Keratinocyte (primary cell): ENCODE measurements at regions not wholly inside any gene's neighbourhood (a gene's known extent, or its start where the extent isn't known, plus 50 kb on each side); places are given as distances from the start of the nearest gene placed in this dataset.

ENCODE experiments used
- DNase-seq: peaks from one replicate; pipeline ENCODE4 v3.0.0-alpha.2; 2011; ENCODE audit warnings: low read depth, missing footprints, low spot score
- FAIRE-seq: peaks from 2 replicates; lab custom pipeline; 2011; peaks lifted over from hg19 to GRCh38; lab: Jason Lieb, UNC
- H2AFZ ChIP-seq: 2 replicates; pipeline ENCODE4 v1.6.0; 2012; ENCODE audit warnings: low read length, control low read depth, inconsistent platforms; ENCODE audit not compliant: control insufficient read depth
- H3K27ac ChIP-seq: 2 replicates; pipeline ENCODE4 v1.5.1; 2011; ENCODE audit warnings: low read length; ENCODE audit not compliant: control insufficient read depth, insufficient read depth
- H3K27me3 ChIP-seq: 3 replicates; pipeline ENCODE4 v1.6.0; 2011; ENCODE audit warnings: low read length; ENCODE audit not compliant: control insufficient read depth, insufficient read depth; ENCODE audit errors: extremely low read depth
- H3K36me3 ChIP-seq, 2 experiments: 2 replicates in 1 of 2; 3 replicates in 1 of 2; pipeline ENCODE4 v1.5.1; 2011; ENCODE audit warnings: low read length in 2 of 2, mild to moderate bottlenecking in 1 of 2; ENCODE audit not compliant: control insufficient read depth in 2 of 2, insufficient read depth in 2 of 2; ENCODE audit errors: extremely low read depth in 1 of 2
- H3K4me1 ChIP-seq: 3 replicates; pipeline ENCODE4 v1.5.1; 2011; ENCODE audit warnings: low read length; ENCODE audit not compliant: control insufficient read depth, insufficient read depth; ENCODE audit errors: extremely low read depth
- H3K4me2 ChIP-seq: 3 replicates; pipeline ENCODE4 v1.6.0; 2011; ENCODE audit warnings: low read depth, low read length; ENCODE audit not compliant: control insufficient read depth, insufficient read depth; ENCODE audit errors: extremely low read depth
- H3K4me3 ChIP-seq, 3 experiments: fragments of 200-600 bp in 1 of 3; sonication (generic) in 1 of 3; 2 replicates in 2 of 3; 3 replicates in 1 of 3; pipeline ENCODE4 v1.5.1; 2011 to 2016; ENCODE audit warnings: low read length in 3 of 3, mild to moderate bottlenecking in 3 of 3, control low read depth in 2 of 3, inconsistent platforms in 1 of 3, low read depth in 1 of 3, mixed read lengths in 1 of 3, mixed run types in 1 of 3, moderate library complexity in 1 of 3; ENCODE audit not compliant: control insufficient read depth in 2 of 3, insufficient read depth in 2 of 3; ENCODE audit errors: extremely low read depth in 1 of 3
- H3K79me2 ChIP-seq: 2 replicates; pipeline ENCODE4 v1.6.0; 2012; ENCODE audit warnings: low read length; ENCODE audit not compliant: control insufficient read depth, insufficient read depth
- H3K9ac ChIP-seq: 3 replicates; pipeline ENCODE4 v1.6.0; 2011; ENCODE audit warnings: low read length; ENCODE audit not compliant: control insufficient read depth, insufficient read depth; ENCODE audit errors: extremely low read depth
- H3K9me1 ChIP-seq: 3 replicates; pipeline ENCODE4 v1.6.0; 2011; ENCODE audit warnings: low read length; ENCODE audit not compliant: control insufficient read depth, insufficient read depth; ENCODE audit errors: extremely low read depth
- H3K9me3 ChIP-seq: 2 replicates; pipeline ENCODE4 v1.5.1; 2012; ENCODE audit warnings: low read depth, low read length; ENCODE audit not compliant: control insufficient read depth
- H4K20me1 ChIP-seq: 3 replicates; pipeline ENCODE4 v1.6.0; 2011; ENCODE audit warnings: low read length; ENCODE audit not compliant: control insufficient read depth, insufficient read depth; ENCODE audit errors: extremely low read depth
- EZH2 ChIP-seq: IDR thresholded peaks from one replicate; pipeline ENCODE4 v1.6.1; 2012; ENCODE audit warnings: inconsistent platforms, mild to moderate bottlenecking, low read length, moderate library complexity
- dilution Hi-C: fragments of 300-500 bp; cut with MboI; formaldehyde crosslinking; loops from one replicate; pipeline ENCODE4 v1.7.0; 2020; ENCODE audit warnings: low sequenced_read_pairs; ENCODE audit not compliant: extremely low pct_ligation_motif_present
- TF ChIP-seq, protein P1 (sequence below), 3 experiments: IDR thresholded peaks in 1 of 3; conservative IDR thresholded peaks in 1 of 3; optimal IDR thresholded peaks in 1 of 3; 2 replicates in 2 of 3; 3 replicates in 1 of 3; pipeline versions ENCODE3 to v1.5.1; 2011; ENCODE audit warnings: low read length in 3 of 3, mild to moderate bottlenecking in 3 of 3, moderate library complexity in 2 of 3, control low read depth in 1 of 3, inconsistent platforms in 1 of 3; ENCODE audit not compliant: insufficient read depth in 2 of 3; ENCODE audit errors: extremely low read depth in 1 of 3

DNA sequence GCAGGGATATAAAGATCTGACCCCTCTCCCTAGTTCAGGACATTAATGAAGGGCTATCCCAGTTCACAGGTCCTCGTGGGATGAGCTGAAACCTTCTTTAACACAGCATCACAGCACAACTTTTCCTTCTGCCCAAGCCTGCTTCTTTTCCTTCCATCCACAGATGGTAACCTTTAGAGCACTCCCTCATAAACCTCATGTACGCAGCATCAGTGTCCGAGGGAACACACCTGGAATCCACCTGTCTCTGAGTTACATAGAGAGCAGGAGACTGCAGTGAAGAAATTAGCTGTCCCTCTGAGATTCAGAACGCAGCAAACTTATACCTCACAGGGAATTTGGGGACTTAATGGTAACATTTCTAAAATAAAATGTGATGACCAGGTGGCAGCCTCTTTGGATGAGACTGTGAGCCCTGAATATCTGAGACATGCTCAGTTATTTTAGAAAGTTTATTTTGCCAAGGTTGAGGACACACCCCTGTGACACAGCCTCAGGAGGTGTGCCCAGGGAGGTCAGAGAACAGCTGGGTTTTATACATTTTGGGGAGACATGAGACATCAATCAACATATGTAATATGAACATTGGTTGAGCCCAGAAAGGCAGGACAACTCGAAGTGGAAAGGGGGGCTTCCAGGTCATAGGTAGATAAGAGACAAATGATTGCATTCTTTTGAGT lies 73.8 kb upstream of the PACRGL start:
- dilution Hi-C loops, result no loop called here
- Histone ChIP-seq H2AFZ (no peak overlapping the region), H3K9ac (no peak overlapping the region), H3K36me3 (no peaks in the 10 kb centered on the region), H3K27me3 (no peaks in the 10 kb centered on the region), H3K9me1 (no peaks in the 10 kb centered on the region), H3K9me3 (no peaks in the 10 kb centered on the region), H3K27ac (no peak overlapping the region), H3K4me2 (no peak overlapping the region), H3K79me2 (no peaks in the 10 kb centered on the region), H4K20me1 (no peaks in the 10 kb centered on the region), H3K4me3 (no peak overlapping the region), H3K4me1 (peaks cover 12% of the 10 kb centered on the region)
- FAIRE-seq, result peak; percentile 20
- DNase-seq, result no peak
- TF ChIP-seq EZH2, result no peak
- TF ChIP-seq, protein P1, sequence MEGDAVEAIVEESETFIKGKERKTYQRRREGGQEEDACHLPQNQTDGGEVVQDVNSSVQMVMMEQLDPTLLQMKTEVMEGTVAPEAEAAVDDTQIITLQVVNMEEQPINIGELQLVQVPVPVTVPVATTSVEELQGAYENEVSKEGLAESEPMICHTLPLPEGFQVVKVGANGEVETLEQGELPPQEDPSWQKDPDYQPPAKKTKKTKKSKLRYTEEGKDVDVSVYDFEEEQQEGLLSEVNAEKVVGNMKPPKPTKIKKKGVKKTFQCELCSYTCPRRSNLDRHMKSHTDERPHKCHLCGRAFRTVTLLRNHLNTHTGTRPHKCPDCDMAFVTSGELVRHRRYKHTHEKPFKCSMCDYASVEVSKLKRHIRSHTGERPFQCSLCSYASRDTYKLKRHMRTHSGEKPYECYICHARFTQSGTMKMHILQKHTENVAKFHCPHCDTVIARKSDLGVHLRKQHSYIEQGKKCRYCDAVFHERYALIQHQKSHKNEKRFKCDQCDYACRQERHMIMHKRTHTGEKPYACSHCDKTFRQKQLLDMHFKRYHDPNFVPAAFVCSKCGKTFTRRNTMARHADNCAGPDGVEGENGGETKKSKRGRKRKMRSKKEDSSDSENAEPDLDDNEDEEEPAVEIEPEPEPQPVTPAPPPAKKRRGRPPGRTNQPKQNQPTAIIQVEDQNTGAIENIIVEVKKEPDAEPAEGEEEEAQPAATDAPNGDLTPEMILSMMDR (optimal IDR thresholded peaks at IDR 0.05 in 1 of 3, IDR thresholded peaks at IDR 0.05 in 1 of 3, conservative IDR thresholded peaks at IDR 0.05 in 1 of 3; ENCODE audit: extremely low read depth in 1 of 3, insufficient read depth in 2 of 3, low read length in 3 of 3), result no peak

DNA sequence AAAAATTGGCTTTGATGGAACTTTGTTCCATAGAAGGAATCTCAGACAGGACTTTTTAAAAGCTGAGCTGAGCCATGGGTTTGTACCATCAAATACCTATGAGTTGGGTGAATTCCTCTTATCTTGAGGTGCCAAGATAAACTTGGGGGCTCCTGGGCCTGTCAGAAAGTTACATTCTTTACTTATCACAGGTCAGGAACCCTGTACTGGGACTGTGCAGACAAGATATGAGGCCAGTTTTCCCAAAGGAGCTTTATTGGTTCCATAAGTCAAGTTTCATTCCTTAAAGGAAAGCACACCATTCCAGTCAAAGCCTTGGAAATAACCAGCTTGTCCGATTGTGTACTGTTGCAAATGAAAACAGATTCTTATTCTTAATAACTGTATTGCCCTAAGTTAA lies 72.4 kb upstream of the PACRGL start:
- H3K9ac ChIP-seq, result no peak overlapping the region
- no peaks in the 10 kb centered on the region for H3K79me2 ChIP-seq
- no peak overlapping the region for H3K4me2 ChIP-seq
- no peak for TF ChIP-seq EZH2
- TF ChIP-seq, protein P1 (optimal IDR thresholded peaks at IDR 0.05 in 1 of 3, IDR thresholded peaks at IDR 0.05 in 1 of 3, conservative IDR thresholded peaks at IDR 0.05 in 1 of 3; ENCODE audit: extremely low read depth in 1 of 3, insufficient read depth in 2 of 3, low read length in 3 of 3), result no peak
- FAIRE-seq (no peak), DNase-seq (no peak)
- H3K36me3 ChIP-seq, result no peaks in the 10 kb centered on the region
- no peaks in the 10 kb centered on the region for H3K27me3 ChIP-seq
- dilution Hi-C loops, result no loop called here
- no peaks in the 10 kb centered on the region for H3K9me3 ChIP-seq
- no peak overlapping the region for H2AFZ ChIP-seq
- H3K4me1 ChIP-seq, result peaks cover 12% of the 10 kb centered on the region
- no peaks in the 10 kb centered on the region for H3K9me1 ChIP-seq
- H4K20me1 ChIP-seq, result no peaks in the 10 kb centered on the region
- no peak overlapping the region for H3K4me3 ChIP-seq
- H3K27ac ChIP-seq, result no peak overlapping the region
